SK-N-SH treated with all-trans-retinoic acid at 6 μM for 48 hours (cell line): ENCODE measurements at regions not wholly inside any gene's neighbourhood (a gene's known extent, or its start where the extent isn't known, plus 50 kb on each side); places are given as distances from the start of the nearest gene placed in this dataset.
"Not testable (repeated sequence)": the region's sequence is repeated elsewhere in the genome, so short reads cannot be mapped to it uniquely, and the experiment has no call there.

Source experiments
- ATAC-seq: fragments of 200-7000 bp; cut with Tn5 transposase; 3 replicates; pipeline ENCODE4 v1.9.1; 2020; ENCODE audit warnings: mild to moderate bottlenecking, moderate library complexity
- BACH2 ChIP-seq: fragments of 250-450 bp; sonication (Bioruptor Pico); IDR thresholded peaks from 2 replicates; pipeline ENCODE4 v1.9.0; 2021; ENCODE audit warnings: mild to moderate bottlenecking, borderline replicate concordance
- CSDC2 ChIP-seq: fragments of 250-450 bp; sonication (Bioruptor Pico); IDR thresholded peaks from 2 replicates; pipeline ENCODE4 v1.5.0; 2020; ENCODE audit warnings: mild to moderate bottlenecking, moderate library complexity
- ESRRG ChIP-seq: fragments of 250-450 bp; sonication (Bioruptor Pico); IDR thresholded peaks from 2 replicates; pipeline ENCODE4 v1.6.1; 2021; ENCODE audit warnings: mild to moderate bottlenecking
- GLIS3 ChIP-seq: fragments of 250-450 bp; sonication (Bioruptor Pico); IDR thresholded peaks from 2 replicates; pipeline ENCODE4 v1.5.0; 2020; ENCODE audit warnings: mild to moderate bottlenecking, moderate library complexity
- OSR1 ChIP-seq: fragments of 250-450 bp; sonication (Bioruptor Pico); IDR thresholded peaks from 2 replicates; pipeline ENCODE4 v1.8.0; 2022; ENCODE audit warnings: moderate library complexity, mild to moderate bottlenecking, inconsistent platforms
- PATZ1 ChIP-seq: fragments of 250-450 bp; sonication (Bioruptor Pico); IDR thresholded peaks from 2 replicates; pipeline ENCODE4 v1.8.0; 2020; ENCODE audit warnings: mild to moderate bottlenecking, moderate library complexity, borderline replicate concordance
- RARB ChIP-seq: fragments of 250-450 bp; sonication (Bioruptor Pico); IDR thresholded peaks from 2 replicates; pipeline ENCODE4 v1.8.0; 2021; ENCODE audit warnings: mild to moderate bottlenecking, moderate library complexity
- SNAI2 ChIP-seq: fragments of 250-450 bp; sonication (Bioruptor Pico); IDR thresholded peaks from 2 replicates; pipeline ENCODE4 v1.5.0; 2020; ENCODE audit warnings: mild to moderate bottlenecking, moderate library complexity
- TCF4 ChIP-seq: fragments of 250-450 bp; sonication (Bioruptor Pico); IDR thresholded peaks from 2 replicates; pipeline ENCODE4 v1.8.0; 2021; ENCODE audit warnings: mild to moderate bottlenecking, moderate library complexity, borderline replicate concordance
- TOX ChIP-seq: fragments of 250-450 bp; sonication (Bioruptor Pico); IDR thresholded peaks from 2 replicates; pipeline ENCODE4 v1.8.0; 2021; ENCODE audit warnings: mild to moderate bottlenecking, moderate library complexity, borderline replicate concordance
- TSHZ2 ChIP-seq: fragments of 250-450 bp; sonication (Bioruptor Pico); IDR thresholded peaks from 2 replicates; pipeline ENCODE4 v1.5.0; 2020; ENCODE audit warnings: mild to moderate bottlenecking, moderate library complexity
- ZC3H10 ChIP-seq: fragments of 250-450 bp; sonication (Bioruptor Pico); IDR thresholded peaks from 2 replicates; pipeline ENCODE4 v1.5.1; 2021; ENCODE audit warnings: mild to moderate bottlenecking, moderate library complexity
- ZFP3 ChIP-seq: fragments of 250-450 bp; sonication (Bioruptor Pico); IDR thresholded peaks from 2 replicates; pipeline ENCODE4 v1.5.0; 2020; ENCODE audit warnings: mild to moderate bottlenecking, moderate library complexity
- ZFP30 ChIP-seq: fragments of 450-650 bp; formaldehyde crosslinking; IDR thresholded peaks from 2 replicates; pipeline ENCODE4 v1.5.0; 2022; ENCODE audit warnings: mild to moderate bottlenecking, moderate library complexity
- ZNF8 ChIP-seq: fragments of 450-650 bp; formaldehyde crosslinking; IDR thresholded peaks from 2 replicates; pipeline ENCODE4 v1.5.0; 2020; ENCODE audit warnings: mild to moderate bottlenecking, moderate library complexity
- TF ChIP-seq, protein P1 (sequence below): fragments of 250-450 bp; sonication (Bioruptor Pico); IDR thresholded peaks from 2 replicates; pipeline ENCODE4 v1.5.1; 2021; ENCODE audit warnings: mild to moderate bottlenecking, moderate library complexity

DNA sequence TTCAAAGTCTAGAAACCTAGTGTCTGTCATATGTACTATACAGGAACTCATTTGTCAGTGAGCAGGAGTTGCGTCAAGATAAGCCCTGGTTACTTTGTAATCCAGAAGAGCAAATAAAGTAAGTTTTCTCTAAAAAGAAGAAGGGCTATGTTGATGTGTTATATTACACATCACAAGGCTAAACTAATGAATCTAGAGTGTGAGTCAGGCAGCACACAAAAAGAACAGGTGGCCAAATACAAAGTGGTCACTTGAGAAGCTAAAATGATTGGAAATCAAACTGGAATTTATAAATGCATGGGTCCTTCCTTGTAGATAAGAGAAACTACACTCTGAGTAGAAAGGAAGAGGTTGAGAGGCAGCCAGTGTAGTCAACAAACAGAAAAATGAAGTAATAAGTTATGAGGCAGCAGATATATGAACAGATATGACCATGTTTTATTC, 771.6 kb downstream of the DIPK2A start (continued):
- TF ChIP-seq PATZ1 (CRISPR knock-in tag) (no peak), RARB (CRISPR knock-in tag) (no peak)

DNA sequence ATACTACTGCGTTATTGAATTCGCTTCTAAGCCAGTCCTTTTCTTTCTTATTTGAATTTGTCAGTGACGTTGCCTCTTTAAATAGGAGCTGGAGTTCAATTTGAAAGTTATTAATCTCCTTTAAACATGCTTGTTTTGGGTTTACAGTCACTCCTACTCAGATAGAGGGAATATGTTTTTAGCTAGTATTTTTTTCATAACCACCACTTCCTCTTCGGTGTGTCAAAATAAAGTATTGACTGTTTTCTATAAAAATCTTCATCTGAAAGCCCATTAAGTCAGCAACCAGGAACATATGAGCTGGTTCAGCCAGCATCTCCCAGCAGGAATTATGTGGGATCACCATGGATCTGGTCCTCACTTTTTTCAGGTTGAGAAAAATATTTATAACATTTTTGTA, 772.9 kb downstream of the DIPK2A start:
- ATAC-seq: no peak
- TF ChIP-seq OSR1 (CRISPR knock-in tag) (no peak), ZFP3 (CRISPR knock-in tag) (no peak), ZNF8 (no peak), TSHZ2 (CRISPR knock-in tag) (no peak), CSDC2 (CRISPR knock-in tag) (no peak), TCF4 (no peak), ESRRG (no peak)

GRCh38 chr3:144746631-144747030, 775.0 kb downstream of the DIPK2A start:
- ATAC-seq: no peak
- TF ChIP-seq ESRRG (no peak), SNAI2 (CRISPR knock-in tag) (no peak), ZFP30 (CRISPR knock-in tag) (no peak), ZC3H10 (CRISPR knock-in tag) (no peak), TOX (CRISPR knock-in tag) (no peak), GLIS3 (CRISPR knock-in tag) (no peak), RARB (CRISPR knock-in tag) (no peak), CSDC2 (CRISPR knock-in tag) (no peak), BACH2 (no peak), ZNF8 (no peak), TSHZ2 (CRISPR knock-in tag) (no peak), PATZ1 (CRISPR knock-in tag) (no peak), TCF4 (no peak), OSR1 (CRISPR knock-in tag) (no peak)
- TF ChIP-seq, protein P1, sequence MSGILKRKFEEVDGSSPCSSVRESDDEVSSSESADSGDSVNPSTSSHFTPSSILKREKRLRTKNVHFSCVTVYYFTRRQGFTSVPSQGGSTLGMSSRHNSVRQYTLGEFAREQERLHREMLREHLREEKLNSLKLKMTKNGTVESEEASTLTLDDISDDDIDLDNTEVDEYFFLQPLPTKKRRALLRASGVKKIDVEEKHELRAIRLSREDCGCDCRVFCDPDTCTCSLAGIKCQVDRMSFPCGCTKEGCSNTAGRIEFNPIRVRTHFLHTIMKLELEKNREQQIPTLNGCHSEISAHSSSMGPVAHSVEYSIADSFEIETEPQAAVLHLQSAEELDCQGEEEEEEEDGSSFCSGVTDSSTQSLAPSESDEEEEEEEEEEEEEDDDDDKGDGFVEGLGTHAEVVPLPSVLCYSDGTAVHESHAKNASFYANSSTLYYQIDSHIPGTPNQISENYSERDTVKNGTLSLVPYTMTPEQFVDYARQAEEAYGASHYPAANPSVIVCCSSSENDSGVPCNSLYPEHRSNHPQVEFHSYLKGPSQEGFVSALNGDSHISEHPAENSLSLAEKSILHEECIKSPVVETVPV (CRISPR knock-in tag): no peak
- TF ChIP-seq, all 23 proteins: peak for 0

DNA sequence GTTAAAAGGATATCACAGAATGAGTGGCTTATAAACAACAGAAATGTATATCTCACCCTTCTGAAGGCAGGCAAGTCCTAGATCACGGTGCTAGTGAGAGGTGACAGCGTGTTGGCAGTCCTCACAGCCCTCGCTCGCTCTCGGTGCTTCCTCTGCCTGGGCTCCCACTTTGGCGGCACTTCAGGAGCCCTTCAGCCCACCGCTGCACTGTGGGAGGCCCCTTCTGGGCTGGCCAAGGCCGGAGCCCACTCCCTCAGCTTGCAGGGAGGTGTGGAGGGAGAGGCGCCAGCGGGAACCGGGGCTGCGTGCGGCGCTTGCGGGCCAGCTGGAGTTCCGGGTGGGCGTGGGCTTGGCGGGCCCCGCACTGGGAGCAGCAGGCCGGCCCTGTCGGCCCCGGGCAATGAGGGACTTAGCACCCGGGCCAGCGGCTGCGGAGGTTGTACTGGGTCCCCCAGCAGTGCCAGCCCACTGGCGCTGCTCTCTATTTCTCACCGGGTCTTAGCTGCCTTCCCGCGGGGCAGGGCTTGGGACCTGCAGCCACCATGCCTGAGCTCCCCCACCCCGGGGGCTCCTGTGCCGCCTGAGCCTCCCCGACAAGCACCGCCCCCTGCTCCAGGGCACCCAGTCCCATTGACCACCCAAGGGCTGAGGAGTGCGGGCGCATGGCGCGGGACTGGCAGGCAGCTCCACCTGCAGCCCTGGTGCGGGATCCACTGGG, 778.1 kb downstream of the DIPK2A start:
- not testable (repeated sequence) for ATAC-seq
